NT2/D1 (cell line): ENCODE measurements at regions not wholly inside any gene's neighbourhood (a gene's known extent, or its start where the extent isn't known, plus 50 kb on each side); places are given as distances from the start of the nearest gene placed in this dataset.

Experiments used
- DNase-seq: peaks from one replicate; pipeline ENCODE4 v3.0.0-alpha.2; 2011; ENCODE audit warnings: low read depth, low spot score
- H3K27me3 ChIP-seq: 2 replicates; pipeline ENCODE4 v1.6.0; 2011; ENCODE audit warnings: mild to moderate bottlenecking; ENCODE audit not compliant: insufficient read length, insufficient read depth
- H3K36me3 ChIP-seq: 2 replicates; pipeline ENCODE4 v1.6.1; 2011; ENCODE audit warnings: mild to moderate bottlenecking, low read length, mixed read lengths; ENCODE audit not compliant: insufficient read depth, insufficient read length
- H3K4me1 ChIP-seq: 2 replicates; pipeline ENCODE4 v1.5.1; 2011; ENCODE audit not compliant: insufficient read depth, insufficient read length
- H3K4me3 ChIP-seq: 2 replicates; pipeline ENCODE4 v1.5.1; 2011; ENCODE audit warnings: low read depth; ENCODE audit not compliant: insufficient read length
- H3K9ac ChIP-seq: 2 replicates; pipeline ENCODE4 v1.6.0; 2011; ENCODE audit warnings: low read depth; ENCODE audit not compliant: insufficient read length
- H3K9me3 ChIP-seq: 2 replicates; pipeline ENCODE4 v1.5.1; 2011; ENCODE audit warnings: mild to moderate bottlenecking, low read length; ENCODE audit not compliant: insufficient read depth
- SUZ12 ChIP-seq: IDR thresholded peaks from 2 replicates; pipeline ENCODE4 v1.6.1; 2011; ENCODE audit not compliant: insufficient read length, insufficient read depth; ENCODE audit errors: extremely low read depth
- YY1 ChIP-seq: IDR thresholded peaks from 2 replicates; pipeline ENCODE4 v1.6.1; 2011; ENCODE audit not compliant: insufficient read length, insufficient read depth
- ZNF274 ChIP-seq: IDR thresholded peaks from 2 replicates; pipeline ENCODE4 v1.6.1; 2011; ENCODE audit warnings: mild to moderate bottlenecking, low read depth, low read length

- TF ChIP-seq ZNF274 (no peak), YY1 (no peak), SUZ12 (no peak)
- Histone ChIP-seq H3K4me3 (no peak overlapping the region), H3K9ac (no peak overlapping the region), H3K9me3 (peaks cover 12% of the 10 kb centered on the region; the same call in 1 of the 2 replicates), H3K4me1 (peaks cover 5% of the 10 kb centered on the region), H3K36me3 (no peaks in the 10 kb centered on the region), H3K27me3 (peaks cover 15% of the 10 kb centered on the region)
- DNase-seq: no peak
These were observed 64.7 kb upstream of the COG2 start for GRCh38 chr1:230577537-230577936.

- no peak for DNase-seq
- no peaks in the 10 kb centered on the region for H3K4me1 ChIP-seq
- no peaks in the 10 kb centered on the region for H3K9me3 ChIP-seq
- H3K36me3 ChIP-seq: no peaks in the 10 kb centered on the region
- no peak overlapping the region for H3K9ac ChIP-seq
- peaks cover 15% of the 10 kb centered on the region for H3K27me3 ChIP-seq
- TF ChIP-seq SUZ12: no peak
- no peak for TF ChIP-seq YY1
- no peak for TF ChIP-seq ZNF274
- no peak overlapping the region for H3K4me3 ChIP-seq
These were observed 66.3 kb upstream of the COG2 start for GRCh38 chr1:230575886-230576500.

- H3K27me3 ChIP-seq: peaks cover 15% of the 10 kb centered on the region
- no peak overlapping the region for H3K9ac ChIP-seq
- no peaks in the 10 kb centered on the region for H3K4me1 ChIP-seq
- H3K36me3 ChIP-seq: no peaks in the 10 kb centered on the region
- no peaks in the 10 kb centered on the region for H3K9me3 ChIP-seq
- TF ChIP-seq YY1 (no peak), ZNF274 (no peak), SUZ12 (no peak)
- DNase-seq: no peak
- H3K4me3 ChIP-seq: no peak overlapping the region
These were observed 67.8 kb upstream of the COG2 start for GRCh38 chr1:230574502-230574901.

- Histone ChIP-seq H3K36me3 (no peaks in the 10 kb centered on the region), H3K4me1 (no peaks in the 10 kb centered on the region), H3K9ac (no peak overlapping the region), H3K27me3 (peaks cover 15% of the 10 kb centered on the region), H3K4me3 (no peak overlapping the region), H3K9me3 (no peaks in the 10 kb centered on the region)
- TF ChIP-seq YY1 (no peak), ZNF274 (no peak), SUZ12 (no peak)
- DNase-seq: no peak
These were observed 68.6 kb upstream of the COG2 start for GRCh38 chr1:230573658-230574057.

GRCh38 chr1:230572121-230573105, 69.9 kb upstream of the COG2 start:
- TF ChIP-seq YY1 (no peak), SUZ12 (no peak), ZNF274 (no peak)
- no peaks in the 10 kb centered on the region for H3K36me3 ChIP-seq
- no peak overlapping the region for H3K9ac ChIP-seq
- no peaks in the 10 kb centered on the region for H3K4me1 ChIP-seq
- H3K4me3 ChIP-seq: no peak overlapping the region
- H3K9me3 ChIP-seq: no peaks in the 10 kb centered on the region
- no peak for DNase-seq
- peaks cover 8% of the 10 kb centered on the region for H3K27me3 ChIP-seq

- H3K9ac ChIP-seq: no peak overlapping the region
These were observed 71.4 kb upstream of the COG2 start for GRCh38 chr1:230570724-230571360.

More at GRCh38 chr1:230570724-230571360, 71.4 kb upstream of the COG2 start:
- no peaks in the 10 kb centered on the region for H3K27me3 ChIP-seq
- TF ChIP-seq SUZ12 (no peak), YY1 (no peak), ZNF274 (no peak)
- no peaks in the 10 kb centered on the region for H3K36me3 ChIP-seq
- no peaks in the 10 kb centered on the region for H3K4me1 ChIP-seq
- no peak for DNase-seq
- no peak overlapping the region for H3K4me3 ChIP-seq
- H3K9me3 ChIP-seq: no peaks in the 10 kb centered on the region
